ENCODE measurements at regions not wholly inside any gene's neighbourhood (a gene's known extent, or its start where the extent isn't known, plus 50 kb on each side); places are given as distances from the start of the nearest gene placed in this dataset.

DNA sequence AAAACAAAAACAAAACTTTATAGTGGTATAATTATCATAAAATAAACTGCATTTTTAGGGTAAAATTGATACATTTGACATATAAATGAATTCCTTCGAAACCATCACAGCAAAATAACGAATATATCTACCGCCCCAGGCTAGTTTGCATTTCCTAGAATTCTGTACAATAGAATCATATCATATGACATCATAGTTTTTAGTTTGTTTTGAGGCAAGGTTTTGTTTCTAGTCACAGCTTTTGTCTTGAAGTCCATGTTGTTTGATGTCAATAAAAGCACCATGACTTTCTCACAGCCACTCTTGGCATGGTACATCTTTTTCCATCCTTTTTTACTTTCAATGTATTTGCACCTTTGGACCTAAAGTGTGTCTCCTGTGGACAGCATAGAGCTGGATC is 102.9 kb downstream of the FOXL3 start:
- intact Hi-C loops (cut with DNase I), result no loop called here
- H3K4me3 ChIP-seq, result no peak overlapping the region
- WGBS, 3 donors, result 92 to 93% (median 93%) methylated on average over 3 of the region's 3 CpGs

DNA sequence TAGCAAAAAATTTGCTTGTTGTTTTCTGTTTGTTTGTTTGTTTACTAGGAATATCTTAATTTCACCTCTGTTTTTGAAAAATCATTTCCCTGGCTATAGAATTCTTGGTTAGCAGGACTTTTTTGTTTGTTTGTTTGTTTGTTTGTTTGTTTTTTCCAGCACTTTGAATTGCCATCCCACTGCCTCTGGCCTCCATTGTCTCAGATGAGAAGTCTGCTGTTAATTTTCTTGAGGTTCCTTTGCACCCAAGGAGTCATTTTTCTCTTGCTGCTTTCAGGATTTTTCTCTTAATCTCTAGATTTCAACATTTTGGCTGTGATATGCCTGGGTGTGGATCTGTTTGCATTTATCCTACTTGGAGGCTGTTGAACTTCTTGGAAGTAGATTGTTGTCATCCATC is 105.7 kb downstream of the FOXL3 start:
- intact Hi-C loops (cut with DNase I), result no loop called here
- H3K27ac ChIP-seq, result no peak overlapping the region
- TF ChIP-seq POLR2A (IDR thresholded peaks at IDR 0.05) (no peak), EP300 (IDR thresholded peaks at IDR 0.05) (no peak)
- TF ChIP-seq, protein P1, sequence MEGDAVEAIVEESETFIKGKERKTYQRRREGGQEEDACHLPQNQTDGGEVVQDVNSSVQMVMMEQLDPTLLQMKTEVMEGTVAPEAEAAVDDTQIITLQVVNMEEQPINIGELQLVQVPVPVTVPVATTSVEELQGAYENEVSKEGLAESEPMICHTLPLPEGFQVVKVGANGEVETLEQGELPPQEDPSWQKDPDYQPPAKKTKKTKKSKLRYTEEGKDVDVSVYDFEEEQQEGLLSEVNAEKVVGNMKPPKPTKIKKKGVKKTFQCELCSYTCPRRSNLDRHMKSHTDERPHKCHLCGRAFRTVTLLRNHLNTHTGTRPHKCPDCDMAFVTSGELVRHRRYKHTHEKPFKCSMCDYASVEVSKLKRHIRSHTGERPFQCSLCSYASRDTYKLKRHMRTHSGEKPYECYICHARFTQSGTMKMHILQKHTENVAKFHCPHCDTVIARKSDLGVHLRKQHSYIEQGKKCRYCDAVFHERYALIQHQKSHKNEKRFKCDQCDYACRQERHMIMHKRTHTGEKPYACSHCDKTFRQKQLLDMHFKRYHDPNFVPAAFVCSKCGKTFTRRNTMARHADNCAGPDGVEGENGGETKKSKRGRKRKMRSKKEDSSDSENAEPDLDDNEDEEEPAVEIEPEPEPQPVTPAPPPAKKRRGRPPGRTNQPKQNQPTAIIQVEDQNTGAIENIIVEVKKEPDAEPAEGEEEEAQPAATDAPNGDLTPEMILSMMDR (IDR thresholded peaks at IDR 0.05), result no peak
- H3K36me3 ChIP-seq, result no peaks in the 10 kb centered on the region
- H3K4me3 ChIP-seq, result no peak overlapping the region
- no peak for DNase-seq
- H3K4me1 ChIP-seq (ENCODE audit: insufficient read depth), result no peaks in the 10 kb centered on the region
- no peaks in the 10 kb centered on the region for H3K9me3 ChIP-seq
- H3K27me3 ChIP-seq, result no peaks in the 10 kb centered on the region

More for the DNA sequence above, 102.9 kb downstream of the FOXL3 start:
- no peak for DNase-seq
- H3K27ac ChIP-seq, result no peak overlapping the region
- TF ChIP-seq POLR2A (IDR thresholded peaks at IDR 0.05), result no peak
- TF ChIP-seq, protein P1 (IDR thresholded peaks at IDR 0.05), result no peak
- no peak for TF ChIP-seq EP300 (IDR thresholded peaks at IDR 0.05)
- H3K9me3 ChIP-seq, result no peaks in the 10 kb centered on the region
- H3K4me1 ChIP-seq (ENCODE audit: insufficient read depth), result no peaks in the 10 kb centered on the region
- no peaks in the 10 kb centered on the region for H3K36me3 ChIP-seq
- H3K27me3 ChIP-seq, result no peaks in the 10 kb centered on the region

DNA sequence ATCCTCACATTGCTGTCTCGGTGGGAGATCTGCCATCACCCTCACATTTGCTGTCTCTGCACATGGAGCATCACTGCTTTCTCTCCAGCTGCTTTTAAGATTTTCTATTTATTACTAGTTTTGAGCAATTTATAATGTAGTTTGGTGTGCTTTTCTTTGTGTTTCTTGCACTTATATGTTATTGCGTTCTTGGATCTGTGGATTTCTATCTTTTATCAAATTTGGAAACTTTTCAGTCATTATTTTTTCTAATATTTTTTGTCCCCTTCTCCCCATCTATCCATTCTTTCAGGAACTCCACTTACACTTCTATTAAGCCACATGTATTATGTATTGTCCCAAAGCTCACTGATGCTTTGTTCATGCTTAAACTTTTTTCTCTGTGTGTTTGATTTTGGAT is 108.9 kb downstream of the FOXL3 start:
- H3K27ac ChIP-seq, result no peak overlapping the region
- intact Hi-C loops (cut with DNase I), result no loop called here
- no peaks in the 10 kb centered on the region for H3K9me3 ChIP-seq
- no peaks in the 10 kb centered on the region for H3K4me1 ChIP-seq (ENCODE audit: insufficient read depth)
- no peaks in the 10 kb centered on the region for H3K27me3 ChIP-seq
- no peak for DNase-seq
- WGBS, 3 donors, result 93 to 97% (median 96%) methylated on average over 2 of the region's 2 CpGs
- H3K4me3 ChIP-seq, result no peak overlapping the region
- no peak for TF ChIP-seq POLR2A (IDR thresholded peaks at IDR 0.05)
- TF ChIP-seq EP300 (IDR thresholded peaks at IDR 0.05), result no peak
- TF ChIP-seq, protein P1 (IDR thresholded peaks at IDR 0.05), result no peak
- no peaks in the 10 kb centered on the region for H3K36me3 ChIP-seq

DNA sequence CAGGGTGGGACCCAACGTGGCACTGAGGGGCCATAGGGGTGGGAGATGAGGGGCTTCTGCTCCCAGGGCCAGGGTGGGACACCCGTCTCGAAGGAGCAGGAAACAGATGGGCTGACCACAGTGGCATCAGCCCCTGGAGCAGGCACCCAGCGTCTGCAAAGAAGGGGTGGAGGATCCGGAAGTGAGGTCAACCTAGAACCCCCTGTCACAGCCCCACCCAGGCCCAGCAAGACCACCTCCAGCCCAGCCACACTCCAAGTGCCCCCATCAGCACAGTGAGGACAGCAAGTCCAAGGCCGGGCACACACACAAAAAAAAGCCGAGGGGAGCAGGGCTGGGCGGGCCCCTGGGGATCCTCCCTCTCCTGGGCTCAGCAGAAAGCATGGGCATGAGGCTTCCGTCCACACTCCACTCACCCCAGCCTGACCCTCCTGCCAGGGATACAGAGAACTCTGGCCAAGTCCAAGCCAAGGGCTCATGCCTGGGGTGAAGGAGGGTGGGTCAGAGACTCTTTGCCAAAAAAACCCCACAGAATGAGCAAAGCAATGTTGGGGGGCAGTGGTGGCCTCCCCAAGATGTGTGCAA is 111.0 kb downstream of the FOXL3 start:
- DNase-seq, result peak in 2 of 5 donors; percentile 10 to 13
- Histone ChIP-seq H3K27ac (no peak overlapping the region), H3K9me3 (no peaks in the 10 kb centered on the region), H3K36me3 (no peaks in the 10 kb centered on the region), H3K4me1 (ENCODE audit: insufficient read depth) (peaks cover 7% of the 10 kb centered on the region), H3K27me3 (no peaks in the 10 kb centered on the region), H3K4me3 (no peak overlapping the region)
- TF ChIP-seq EP300 (IDR thresholded peaks at IDR 0.05) (no peak), POLR2A (IDR thresholded peaks at IDR 0.05) (no peak)
- TF ChIP-seq, protein P1 (IDR thresholded peaks at IDR 0.05), result no peak
- intact Hi-C loops (cut with DNase I), result no loop called here
- WGBS, 3 donors, result 80 to 91% (median 90%) methylated on average over 9 of the region's 9 CpGs
